Choroid plexus epithelial cell (primary cell): ENCODE measurements at regions not wholly inside any gene's neighbourhood (a gene's known extent, or its start where the extent isn't known, plus 50 kb on each side); places are given as distances from the start of the nearest gene placed in this dataset.
"Not testable (repeated sequence)": the region's sequence is repeated elsewhere in the genome, so short reads cannot be mapped to it uniquely, and the experiment has no call there.

Source experiments
- DNase-seq: peaks from one replicate; pipeline ENCODE4 v3.0.0-alpha.2; 2010; ENCODE audit warnings: low read depth
- H3K4me3 ChIP-seq: 2 replicates; pipeline ENCODE4 v1.5.1; 2011; ENCODE audit warnings: low read depth, mild to moderate bottlenecking, control low read depth, low read length, moderate library complexity
- CTCF ChIP-seq: conservative IDR thresholded peaks from 2 replicates; pipeline ENCODE4 v1.5.1; 2011; ENCODE audit warnings: low read depth, mild to moderate bottlenecking, control low read depth, inconsistent platforms, low read length, moderate library complexity

GRCh38 chr6:104676679-104677078, 183.0 kb downstream of the HACE1 start:
- not testable (repeated sequence) for H3K4me3 ChIP-seq, DNase-seq

- DNase-seq, H3K4me3 ChIP-seq: not testable (repeated sequence)
Observed at GRCh38 chr6:104675161-104675560, 184.6 kb downstream of the HACE1 start.

GRCh38 chr6:104673078-104673477, 186.6 kb downstream of the HACE1 start:
- DNase-seq = not testable (repeated sequence)

GRCh38 chr6:104671591-104671891, 188.2 kb downstream of the HACE1 start:
- not testable (repeated sequence) for DNase-seq, H3K4me3 ChIP-seq

More at GRCh38 chr6:104673078-104673477, 186.6 kb downstream of the HACE1 start:
- not testable (repeated sequence) for H3K4me3 ChIP-seq

- not testable (repeated sequence) for DNase-seq, H3K4me3 ChIP-seq
Observed at GRCh38 chr6:104670834-104671590, 188.7 kb downstream of the HACE1 start.

GRCh38 chr6:104669483-104669882, 190.2 kb downstream of the HACE1 start:
- no peak for TF ChIP-seq CTCF
- H3K4me3 ChIP-seq = no peak overlapping the region
- DNase-seq = no peak

GRCh38 chr6:104656235-104656634, 203.5 kb downstream of the HACE1 start:
- H3K4me3 ChIP-seq = no peak overlapping the region
- no peak for DNase-seq
- TF ChIP-seq CTCF = no peak

- no peak for TF ChIP-seq CTCF
- no peak for DNase-seq
- no peak overlapping the region for H3K4me3 ChIP-seq
Observed at GRCh38 chr6:104653781-104654180, 205.9 kb downstream of the HACE1 start.

- no peak for TF ChIP-seq CTCF
- DNase-seq = no peak
- no peak overlapping the region for H3K4me3 ChIP-seq
Observed at GRCh38 chr6:104648347-104648746, 211.4 kb downstream of the HACE1 start.

- TF ChIP-seq CTCF = no peak
- no peak for DNase-seq
Observed at GRCh38 chr6:104644848-104645247, 214.9 kb downstream of the HACE1 start.

More at GRCh38 chr6:104644848-104645247, 214.9 kb downstream of the HACE1 start:
- no peak overlapping the region for H3K4me3 ChIP-seq
